ENCODE measurements at regions not wholly inside any gene's neighbourhood (a gene's known extent, or its start where the extent isn't known, plus 50 kb on each side); places are given as distances from the start of the nearest gene placed in this dataset.

DNA sequence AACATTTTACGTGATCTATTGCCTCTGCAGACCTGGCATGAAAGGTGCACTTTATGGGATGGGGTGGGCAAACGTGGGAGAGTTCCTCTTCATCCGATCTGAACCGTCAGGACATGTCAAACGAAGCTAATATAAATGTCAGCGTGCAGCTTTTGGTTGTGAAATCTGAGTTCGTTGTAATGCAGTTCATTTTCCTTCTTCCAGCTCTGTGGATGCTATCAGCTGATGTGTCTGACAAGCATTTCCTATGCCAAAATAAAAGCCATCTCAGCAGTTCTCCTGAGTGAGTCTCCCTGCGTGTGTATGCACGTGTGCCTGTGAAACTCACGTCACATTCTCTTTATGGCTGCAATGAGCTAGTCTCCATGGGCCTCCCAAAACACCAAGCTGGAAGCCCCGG, 512.3 kb downstream of the MCTP2 start:
- intact Hi-C loops (cut with DNase I): no loop called here
- no peak overlapping the region for H3K27ac ChIP-seq
- no peak for TF ChIP-seq POLR2A (IDR thresholded peaks at IDR 0.05)
- TF ChIP-seq, protein P1, sequence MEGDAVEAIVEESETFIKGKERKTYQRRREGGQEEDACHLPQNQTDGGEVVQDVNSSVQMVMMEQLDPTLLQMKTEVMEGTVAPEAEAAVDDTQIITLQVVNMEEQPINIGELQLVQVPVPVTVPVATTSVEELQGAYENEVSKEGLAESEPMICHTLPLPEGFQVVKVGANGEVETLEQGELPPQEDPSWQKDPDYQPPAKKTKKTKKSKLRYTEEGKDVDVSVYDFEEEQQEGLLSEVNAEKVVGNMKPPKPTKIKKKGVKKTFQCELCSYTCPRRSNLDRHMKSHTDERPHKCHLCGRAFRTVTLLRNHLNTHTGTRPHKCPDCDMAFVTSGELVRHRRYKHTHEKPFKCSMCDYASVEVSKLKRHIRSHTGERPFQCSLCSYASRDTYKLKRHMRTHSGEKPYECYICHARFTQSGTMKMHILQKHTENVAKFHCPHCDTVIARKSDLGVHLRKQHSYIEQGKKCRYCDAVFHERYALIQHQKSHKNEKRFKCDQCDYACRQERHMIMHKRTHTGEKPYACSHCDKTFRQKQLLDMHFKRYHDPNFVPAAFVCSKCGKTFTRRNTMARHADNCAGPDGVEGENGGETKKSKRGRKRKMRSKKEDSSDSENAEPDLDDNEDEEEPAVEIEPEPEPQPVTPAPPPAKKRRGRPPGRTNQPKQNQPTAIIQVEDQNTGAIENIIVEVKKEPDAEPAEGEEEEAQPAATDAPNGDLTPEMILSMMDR (IDR thresholded peaks at IDR 0.05): no peak
- WGBS, 2 donors: 28 to 37% methylated on average over 11 of the region's 11 CpGs
- no peaks in the 10 kb centered on the region for H3K36me3 ChIP-seq
- peaks cover 0 to 14% (median 0%) of the 10 kb centered on the region in 4 donors for H3K27me3 ChIP-seq
- H3K4me3 ChIP-seq: no peak overlapping the region
- H3K4me1 ChIP-seq: no peaks in the 10 kb centered on the region
- H3K9me3 ChIP-seq: no peaks in the 10 kb centered on the region
- DNase-seq: no peak

- no peak for DNase-seq
- 64 to 73% methylated on average over 5 of the region's 5 CpGs for WGBS, 2 donors
Observed at GRCh38 chr15:94744080-94744793, 512.9 kb downstream of the MCTP2 start.

DNA sequence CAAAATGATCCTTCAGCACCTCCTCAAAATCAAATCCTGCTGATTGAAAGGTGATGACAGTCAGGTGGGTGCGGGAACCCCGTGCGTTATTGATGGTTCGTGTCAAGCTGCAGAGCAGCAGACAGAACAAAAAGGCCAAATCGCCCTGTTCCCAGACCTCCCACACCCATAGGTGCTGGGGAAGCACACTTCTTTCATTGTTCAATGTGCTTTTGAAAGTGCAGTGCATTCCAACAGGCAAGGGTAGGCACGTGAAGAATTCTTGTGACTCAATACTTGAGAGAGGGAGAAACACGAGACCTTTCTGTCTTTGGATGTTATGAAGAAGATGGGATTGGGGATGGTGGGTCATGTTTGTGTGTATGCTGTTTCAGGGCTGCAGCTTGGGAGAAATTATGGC, 514.0 kb downstream of the MCTP2 start:
- TF ChIP-seq, protein P1 (IDR thresholded peaks at IDR 0.05): no peak
- TF ChIP-seq POLR2A (IDR thresholded peaks at IDR 0.05): no peak
- Histone ChIP-seq H3K9me3 (no peaks in the 10 kb centered on the region), H3K36me3 (no peaks in the 10 kb centered on the region), H3K27ac (no peak overlapping the region), H3K4me3 (no peak overlapping the region), H3K4me1 (no peaks in the 10 kb centered on the region), H3K27me3 (peaks cover 0 to 14% (median 0%) of the 10 kb centered on the region in 4 donors)
- DNase-seq: no peak
- intact Hi-C loops (cut with DNase I): no loop called here
- 17 to 71% methylated on average over 3 to 7 of the region's 7 CpGs for WGBS, 2 donors

More at GRCh38 chr15:94744080-94744793, 512.9 kb downstream of the MCTP2 start:
- TF ChIP-seq, protein P1 (IDR thresholded peaks at IDR 0.05): no peak
- peaks cover 0 to 14% (median 0%) of the 10 kb centered on the region in 4 donors for H3K27me3 ChIP-seq
- no peaks in the 10 kb centered on the region for H3K9me3 ChIP-seq
- H3K4me3 ChIP-seq: no peak overlapping the region
- intact Hi-C loops (cut with DNase I): no loop called here
- H3K36me3 ChIP-seq: no peaks in the 10 kb centered on the region
- no peak overlapping the region for H3K27ac ChIP-seq
- H3K4me1 ChIP-seq: no peaks in the 10 kb centered on the region

DNA sequence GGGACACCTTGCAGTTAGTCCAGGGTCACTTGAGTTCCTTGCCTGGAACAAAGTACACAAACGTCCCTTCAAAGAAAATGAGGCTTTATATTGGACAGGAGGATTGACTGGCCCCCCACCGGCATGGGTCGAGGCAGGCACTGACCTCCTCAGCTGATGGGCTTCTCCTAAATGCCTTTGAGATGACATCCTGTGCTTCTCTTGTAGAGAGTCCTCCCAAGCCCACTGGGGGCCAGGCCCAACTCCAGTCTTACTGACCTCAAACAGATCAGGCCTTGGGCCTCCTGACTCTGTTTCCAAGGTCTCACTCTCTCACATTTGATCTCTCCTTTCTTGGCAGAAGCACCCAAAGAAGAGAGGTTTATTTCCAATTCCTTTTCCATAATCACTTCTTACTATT, 516.1 kb downstream of the MCTP2 start:
- Histone ChIP-seq H3K9me3 (no peaks in the 10 kb centered on the region), H3K4me1 (no peaks in the 10 kb centered on the region), H3K4me3 (no peak overlapping the region), H3K27me3 (peaks cover 0 to 14% (median 0%) of the 10 kb centered on the region in 4 donors), H3K36me3 (no peaks in the 10 kb centered on the region), H3K27ac (no peak overlapping the region)
- intact Hi-C loops (cut with DNase I): no loop called here
- no peak for DNase-seq
- WGBS, 2 donors: 59 to 79% methylated on average over 3 of the region's 3 CpGs
- TF ChIP-seq POLR2A (IDR thresholded peaks at IDR 0.05): no peak
- TF ChIP-seq, protein P1 (IDR thresholded peaks at IDR 0.05): no peak

DNA sequence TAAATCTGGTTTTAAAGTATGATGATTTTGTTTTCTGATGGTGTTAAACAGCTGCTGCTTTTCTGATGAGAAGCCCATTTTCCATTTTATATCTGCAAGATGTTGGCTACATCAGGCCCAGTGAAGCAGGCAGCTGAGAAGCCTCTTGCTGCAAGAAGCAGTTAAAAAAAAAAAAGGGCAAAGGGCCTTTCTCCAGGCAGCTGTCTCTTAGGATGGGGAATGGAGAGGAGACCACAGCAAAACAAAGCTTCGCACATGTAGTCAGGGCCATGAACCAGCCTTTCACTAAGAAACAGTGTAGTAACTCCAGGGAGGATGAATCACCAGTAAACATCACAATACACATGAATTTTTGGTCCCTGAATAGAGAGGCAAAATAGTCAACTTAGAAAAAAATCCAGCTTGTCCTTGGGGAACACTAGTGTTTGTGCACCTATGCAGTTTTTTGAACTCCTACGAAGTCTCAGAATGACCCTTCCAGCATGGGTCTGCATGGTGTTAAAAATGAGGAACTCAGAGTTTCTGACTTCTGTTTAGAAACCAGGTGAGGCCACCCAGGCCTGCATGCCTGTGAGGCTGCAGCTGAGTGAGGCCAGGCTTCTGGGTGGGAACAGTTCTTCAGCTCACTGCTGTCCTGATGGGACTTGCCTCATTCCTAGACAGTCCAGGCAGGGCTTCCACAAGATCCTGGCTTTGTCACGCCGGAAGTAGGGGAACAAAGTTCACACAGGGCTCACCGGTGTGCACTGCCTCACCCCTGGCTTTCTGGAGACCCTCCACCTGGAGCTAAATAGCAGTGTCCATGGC, 518.7 kb downstream of the MCTP2 start:
- intact Hi-C loops (cut with DNase I): no loop called here

More for the DNA sequence above, 518.7 kb downstream of the MCTP2 start:
- Histone ChIP-seq H3K27me3 (peaks cover 0 to 7% (median 0%) of the 10 kb centered on the region in 4 donors), H3K27ac (peak overlapping the region in 2 of 4 donors; percentile 28 to 40), H3K36me3 (no peaks in the 10 kb centered on the region), H3K9me3 (no peaks in the 10 kb centered on the region), H3K4me3 (no peak overlapping the region), H3K4me1 (no peaks in the 10 kb centered on the region)
- DNase-seq: no peak
- TF ChIP-seq, protein P1 (IDR thresholded peaks at IDR 0.05): no peak
- TF ChIP-seq POLR2A (IDR thresholded peaks at IDR 0.05): no peak
- 68 to 69% methylated on average over 2 of the region's 5 CpGs for WGBS, 2 donors
